PC-9 (cell line): ENCODE measurements at regions not wholly inside any gene's neighbourhood (a gene's known extent, or its start where the extent isn't known, plus 50 kb on each side); places are given as distances from the start of the nearest gene placed in this dataset.

Experiments used
- BruUV-seq: library from RNA; stranded (reverse); fragments of 400-500 nt; replicated peaks from 2 replicates; lab custom pipeline; 2021; lab: Mats Ljungman, UMichigan
- CTCF ChIA-PET: fragments of 300-600 bp; sonication (Branson Sonifier 250); formaldehyde crosslinking; loops from one replicate; lab custom pipeline; 2022; ENCODE audit warnings: antibody characterized with exemption; lab: Charles Lee
- POLR2A ChIA-PET: fragments of 300-600 bp; sonication (Branson Sonifier 250); formaldehyde crosslinking; loops from one replicate; lab custom pipeline; 2022; ENCODE audit warnings: antibody characterized with exemption; ENCODE audit not compliant: unreplicated experiment; lab: Charles Lee
- DNase-seq, 2 experiments: peaks; one replicate each; pipeline versions ENCODE4 v3.0.0 to v3.0.0-alpha.2; 2015 to 2022; ENCODE audit warnings: mixed read lengths in 1 of 2
- H2AFZ ChIP-seq: fragments of 200-600 bp; sonication (generic); 2 replicates; pipeline ENCODE4 v1.8.1; 2017; ENCODE audit warnings: antibody characterized with exemption
- H3F3A ChIP-seq: fragments of 200-600 bp; sonication (generic); 2 replicates; pipeline ENCODE4 v1.8.1; 2017; ENCODE audit warnings: antibody characterized with exemption, mild to moderate bottlenecking, low read depth; ENCODE audit not compliant: insufficient read depth
- H3K27ac ChIP-seq: fragments of 200-600 bp; sonication (generic); 2 replicates; pipeline ENCODE4 v1.6.1; 2016; ENCODE audit warnings: mixed run types
- H3K27me3 ChIP-seq: fragments of 200-600 bp; sonication (generic); 2 replicates; pipeline ENCODE4 v1.6.1; 2016; ENCODE audit warnings: low read depth, mixed run types; ENCODE audit not compliant: insufficient read depth
- H3K36me3 ChIP-seq: fragments of 200-600 bp; sonication (generic); 2 replicates; pipeline ENCODE4 v1.6.1; 2016; ENCODE audit warnings: low read depth, mixed run types
- H3K4me1 ChIP-seq: fragments of 200-600 bp; sonication (generic); replicated peaks from 2 replicates; pipeline ENCODE4 v1.6.1; 2016; ENCODE audit warnings: mixed run types; ENCODE audit not compliant: insufficient read depth
- H3K4me2 ChIP-seq: fragments of 200-600 bp; sonication (generic); 2 replicates; pipeline ENCODE4 v1.6.1; 2017; ENCODE audit warnings: mixed run types
- H3K4me3 ChIP-seq: fragments of 200-600 bp; sonication (generic); 2 replicates; pipeline ENCODE4 v1.6.1; 2016; ENCODE audit warnings: mixed run types
- H3K79me2 ChIP-seq: fragments of 200-600 bp; sonication (generic); 2 replicates; pipeline ENCODE4 v1.6.1; 2017; ENCODE audit warnings: low read depth, mixed run types
- H3K9me2 ChIP-seq: fragments of 200-600 bp; sonication (generic); 2 replicates; pipeline ENCODE4 v1.8.1; 2017; ENCODE audit warnings: mild to moderate bottlenecking; ENCODE audit not compliant: insufficient read depth
- H3K9me3 ChIP-seq: fragments of 200-600 bp; sonication (generic); 2 replicates; pipeline ENCODE4 v1.8.1; 2016; ENCODE audit warnings: low read depth; ENCODE audit not compliant: insufficient read depth
- H4K20me1 ChIP-seq: fragments of 200-600 bp; sonication (generic); 2 replicates; pipeline ENCODE4 v1.8.1; 2017; ENCODE audit not compliant: insufficient read depth
- EZH2 ChIP-seq: fragments of 200-600 bp; sonication (generic); IDR thresholded peaks from 2 replicates; pipeline ENCODE4 v1.8.0; 2017; ENCODE audit warnings: antibody characterized with exemption, low read depth
- intact Hi-C: fragments of 100-400 bp; cut with micrococcal nuclease; formaldehyde crosslinking; loops from one replicate; pipeline ENCODE4 v1.10.0; 2022; ENCODE audit not compliant: unreplicated experiment
- TF ChIP-seq, protein P1 (sequence below): fragments of 200-600 bp; sonication (generic); conservative IDR thresholded peaks from 2 replicates; pipeline ENCODE4 v1.6.1; 2017; ENCODE audit warnings: mixed run types, antibody characterized with exemption, mild to moderate bottlenecking, moderate library complexity

DNA sequence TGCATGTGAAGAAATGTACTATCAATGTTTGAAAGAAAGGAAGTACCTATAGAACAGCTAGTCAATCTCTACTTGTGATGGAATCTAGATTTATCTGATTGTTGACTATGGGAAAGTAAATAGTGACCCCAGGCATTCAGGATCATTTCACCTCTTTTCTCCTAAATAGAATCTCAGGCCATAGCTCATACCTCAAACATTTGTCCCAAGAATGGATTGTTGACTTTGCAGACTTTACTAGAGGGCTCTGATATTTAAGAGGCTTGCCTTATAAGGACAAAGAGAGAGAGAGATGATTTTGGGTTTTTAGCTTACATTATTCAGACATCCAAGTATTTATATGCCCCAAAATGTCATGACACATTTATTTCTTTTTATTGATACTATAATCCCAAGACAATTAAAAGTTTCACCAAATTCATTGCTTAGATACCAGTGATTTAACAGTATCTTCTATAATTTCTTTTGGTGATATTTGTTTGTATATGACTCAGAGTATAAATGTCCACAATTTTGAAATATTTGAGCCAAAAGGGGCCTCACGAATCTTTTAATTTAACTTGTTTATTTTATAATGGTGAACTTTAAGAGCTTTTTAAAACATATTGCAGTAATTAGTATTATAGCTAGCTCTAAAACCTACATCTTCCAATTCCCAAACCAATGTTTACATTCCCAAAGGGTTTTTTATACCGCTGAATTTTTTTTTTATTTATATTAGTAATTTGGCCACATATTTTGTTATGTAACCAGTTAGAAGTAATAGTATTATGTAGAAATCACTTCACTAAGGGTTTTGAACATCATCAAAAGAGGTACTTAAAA is 614.1 kb downstream of the PCDH7 start:
- Histone ChIP-seq H3K9me3 (no peaks in the 10 kb centered on the region), H3K4me1 (no peaks in the 10 kb centered on the region), H4K20me1 (no peaks in the 10 kb centered on the region), H2AFZ (no peak overlapping the region), H3K4me2 (no peak overlapping the region), H3K79me2 (no peaks in the 10 kb centered on the region), H3K4me3 (no peak overlapping the region), H3F3A (no peaks in the 10 kb centered on the region), H3K9me2 (no peaks in the 10 kb centered on the region; the same call in 1 of the 2 replicates), H3K36me3 (no peaks in the 10 kb centered on the region), H3K27ac (no peak overlapping the region), H3K27me3 (no peaks in the 10 kb centered on the region)
- CTCF ChIA-PET: no interaction called here
- peak in 1 of 2 experiments; percentile 45 for DNase-seq
- BruUV-seq: no TSS peak
- POLR2A ChIA-PET: no interaction called here
- TF ChIP-seq, protein P1, sequence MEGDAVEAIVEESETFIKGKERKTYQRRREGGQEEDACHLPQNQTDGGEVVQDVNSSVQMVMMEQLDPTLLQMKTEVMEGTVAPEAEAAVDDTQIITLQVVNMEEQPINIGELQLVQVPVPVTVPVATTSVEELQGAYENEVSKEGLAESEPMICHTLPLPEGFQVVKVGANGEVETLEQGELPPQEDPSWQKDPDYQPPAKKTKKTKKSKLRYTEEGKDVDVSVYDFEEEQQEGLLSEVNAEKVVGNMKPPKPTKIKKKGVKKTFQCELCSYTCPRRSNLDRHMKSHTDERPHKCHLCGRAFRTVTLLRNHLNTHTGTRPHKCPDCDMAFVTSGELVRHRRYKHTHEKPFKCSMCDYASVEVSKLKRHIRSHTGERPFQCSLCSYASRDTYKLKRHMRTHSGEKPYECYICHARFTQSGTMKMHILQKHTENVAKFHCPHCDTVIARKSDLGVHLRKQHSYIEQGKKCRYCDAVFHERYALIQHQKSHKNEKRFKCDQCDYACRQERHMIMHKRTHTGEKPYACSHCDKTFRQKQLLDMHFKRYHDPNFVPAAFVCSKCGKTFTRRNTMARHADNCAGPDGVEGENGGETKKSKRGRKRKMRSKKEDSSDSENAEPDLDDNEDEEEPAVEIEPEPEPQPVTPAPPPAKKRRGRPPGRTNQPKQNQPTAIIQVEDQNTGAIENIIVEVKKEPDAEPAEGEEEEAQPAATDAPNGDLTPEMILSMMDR: no peak
- no peak for TF ChIP-seq EZH2
- intact Hi-C loops: no loop called here

DNA sequence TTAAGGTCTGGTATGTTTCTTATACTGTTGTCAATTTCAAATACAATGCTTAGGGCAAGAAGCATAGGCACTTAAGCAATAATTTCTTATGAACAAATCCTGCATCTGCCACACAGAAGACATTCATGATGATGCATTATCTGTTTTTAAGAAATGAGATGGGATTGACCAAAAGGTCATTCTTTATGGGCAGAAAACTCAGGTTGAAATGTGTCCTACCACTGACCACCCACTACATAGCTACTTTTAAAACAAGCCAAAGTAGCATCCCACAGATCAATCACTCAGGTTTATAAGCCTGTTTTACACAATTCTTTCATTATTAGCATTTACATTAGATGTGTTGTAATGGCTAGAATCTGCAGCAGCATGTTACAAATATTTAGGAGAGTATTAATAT is 617.8 kb downstream of the PCDH7 start:
- Histone ChIP-seq H3K4me1 (no peaks in the 10 kb centered on the region), H2AFZ (no peak overlapping the region), H3K36me3 (no peaks in the 10 kb centered on the region), H3K4me3 (no peak overlapping the region), H3K27me3 (no peaks in the 10 kb centered on the region), H3K79me2 (no peaks in the 10 kb centered on the region), H3K27ac (no peak overlapping the region), H3K9me2 (no peaks in the 10 kb centered on the region), H3F3A (no peaks in the 10 kb centered on the region), H4K20me1 (no peaks in the 10 kb centered on the region), H3K4me2 (no peak overlapping the region), H3K9me3 (peaks cover 1% of the 10 kb centered on the region; the same call in 1 of the 2 replicates)
- no peak for DNase-seq
- POLR2A ChIA-PET: no interaction called here
- CTCF ChIA-PET: no interaction called here
- no peak for TF ChIP-seq EZH2
- TF ChIP-seq, protein P1: no peak
- no TSS peak for BruUV-seq
- intact Hi-C loops: no loop called here

DNA sequence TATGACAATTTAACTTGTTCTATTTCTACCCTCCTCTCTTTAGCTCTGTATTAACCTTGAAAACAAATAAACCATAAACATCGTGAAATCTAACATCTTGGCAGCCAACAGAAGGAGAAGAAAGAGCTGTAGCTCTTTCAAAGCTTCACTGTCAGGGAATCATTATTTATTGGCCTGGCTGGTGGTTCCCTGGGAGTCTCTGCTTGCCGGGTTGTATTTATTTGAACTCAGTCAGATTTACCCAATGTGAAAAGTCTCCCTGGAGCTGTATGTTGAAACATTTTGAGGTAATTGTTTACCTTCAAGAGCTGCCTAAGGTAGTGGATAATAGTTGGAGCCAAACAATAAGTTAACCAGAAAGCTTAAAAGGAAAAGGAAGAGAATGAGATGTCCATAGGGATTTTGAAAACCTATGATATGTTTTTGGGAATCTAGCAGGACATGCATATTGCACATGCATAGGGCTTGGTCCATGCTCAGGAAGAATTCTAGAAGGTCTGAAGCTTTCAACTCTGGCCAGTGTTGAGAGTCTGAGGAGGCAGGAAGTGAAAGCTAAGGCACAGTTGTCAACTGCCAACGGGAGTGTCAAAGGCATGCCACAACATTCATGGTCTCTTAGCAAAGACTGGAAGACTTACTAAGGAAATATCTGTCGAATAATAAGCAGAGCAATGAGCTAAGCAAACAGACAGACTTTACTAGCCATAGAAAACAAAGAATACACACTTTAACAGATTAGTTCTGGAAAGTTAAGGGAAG is 621.6 kb downstream of the PCDH7 start:
- no peak overlapping the region for H3K27ac ChIP-seq
- no peaks in the 10 kb centered on the region for H3K27me3 ChIP-seq
- no peaks in the 10 kb centered on the region for H3F3A ChIP-seq
- H3K9me3 ChIP-seq: peaks cover 6% of the 10 kb centered on the region; the same call in 1 of the 2 replicates
- H3K9me2 ChIP-seq: no peaks in the 10 kb centered on the region
- POLR2A ChIA-PET: no interaction called here
- H4K20me1 ChIP-seq: no peaks in the 10 kb centered on the region
- no peaks in the 10 kb centered on the region for H3K4me1 ChIP-seq
- intact Hi-C loops: no loop called here
- H3K36me3 ChIP-seq: no peaks in the 10 kb centered on the region
- CTCF ChIA-PET: no interaction called here
- TF ChIP-seq EZH2: no peak
- TF ChIP-seq, protein P1: no peak
- H3K4me2 ChIP-seq: no peak overlapping the region
- BruUV-seq: no TSS peak
- no peaks in the 10 kb centered on the region for H3K79me2 ChIP-seq
- H3K4me3 ChIP-seq: no peak overlapping the region
- H2AFZ ChIP-seq: peak overlapping the region; percentile 56; the same call in 1 of the 2 replicates
- no peak for DNase-seq
